RWPE2 (cell line): ENCODE measurements at regions not wholly inside any gene's neighbourhood (a gene's known extent, or its start where the extent isn't known, plus 50 kb on each side); places are given as distances from the start of the nearest gene placed in this dataset.
A peak's percentile ranks its signal among the peaks of the same experiment; 100 is the strongest.

Source experiments
- ATAC-seq: fragments of 200-7000 bp; cut with Tn5 transposase; 3 replicates; pipeline ENCODE4 v1.9.1; 2021; ENCODE audit warnings: low read depth
- DNase-seq: peaks from one replicate; pipeline ENCODE4 v3.0.0-alpha.2; 2020; ENCODE audit warnings: low spot score
- H3K27ac ChIP-seq: fragments of 450-650 bp; 2 replicates; pipeline ENCODE4 v1.5.1; 2017; ENCODE audit warnings: mild to moderate bottlenecking; ENCODE audit not compliant: poor library complexity, severe bottlenecking
- H3K27me3 ChIP-seq: fragments of 250-450 bp; sonication (Bioruptor Pico); 2 replicates; pipeline ENCODE4 v1.5.1; 2021; ENCODE audit warnings: mild to moderate bottlenecking, moderate library complexity; ENCODE audit not compliant: insufficient read depth, poor library complexity, severe bottlenecking
- H3K36me3 ChIP-seq: fragments of 250-450 bp; sonication (Bioruptor Pico); 2 replicates; pipeline ENCODE4 v1.5.1; 2020; ENCODE audit warnings: low read depth, mild to moderate bottlenecking, moderate library complexity
- H3K4me1 ChIP-seq: fragments of 250-450 bp; sonication (Bioruptor Pico); 2 replicates; pipeline ENCODE4 v1.5.1; 2021; ENCODE audit warnings: mild to moderate bottlenecking, moderate library complexity; ENCODE audit not compliant: insufficient read depth, poor library complexity, severe bottlenecking
- H3K4me3 ChIP-seq: fragments of 250-450 bp; sonication (Bioruptor Pico); 2 replicates; pipeline ENCODE4 v1.5.1; 2021; ENCODE audit warnings: mild to moderate bottlenecking, moderate library complexity; ENCODE audit not compliant: severe bottlenecking
- H3K9me3 ChIP-seq: fragments of 250-450 bp; sonication (Bioruptor Pico); 2 replicates; pipeline ENCODE4 v1.5.1; 2021; ENCODE audit warnings: mild to moderate bottlenecking, moderate library complexity; ENCODE audit not compliant: severe bottlenecking
- CTCF ChIP-seq: fragments of 450-650 bp; IDR thresholded peaks from one replicate; pipeline ENCODE4 v1.5.1; 2017; ENCODE audit warnings: mild to moderate bottlenecking, moderate library complexity; ENCODE audit not compliant: poor library complexity, severe bottlenecking

- Histone ChIP-seq H3K9me3 (no peaks in the 10 kb centered on the region), H3K4me1 (no peaks in the 10 kb centered on the region), H3K27ac (no peak overlapping the region), H3K27me3 (peaks cover 2% of the 10 kb centered on the region), H3K36me3 (no peaks in the 10 kb centered on the region), H3K4me3 (no peak overlapping the region)
- ATAC-seq (no peak), DNase-seq (no peak)
- TF ChIP-seq CTCF, result no peak
Measured at GRCh38 chr20:40894237-40894630, 134.4 kb upstream of the TOP1 start.

DNA sequence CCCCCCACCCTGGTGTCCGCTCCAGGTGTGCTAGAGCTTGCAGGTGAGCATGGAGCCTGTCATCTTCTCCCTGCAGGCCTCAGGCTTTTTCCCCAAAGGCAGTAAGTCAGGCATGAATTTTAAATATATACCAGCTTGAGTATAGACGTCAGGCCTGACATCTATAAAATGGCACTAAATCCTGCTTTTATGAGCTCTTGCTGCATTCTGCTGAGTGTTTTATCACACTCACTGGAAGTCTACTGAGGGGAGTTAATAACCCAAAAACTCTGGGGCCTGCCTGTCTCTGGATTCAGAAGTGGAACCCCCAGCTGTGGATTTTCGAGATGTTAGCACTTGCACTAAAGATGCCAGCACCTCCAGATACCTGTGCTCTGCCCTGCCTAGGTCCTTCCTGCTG, 133.4 kb upstream of the TOP1 start:
- TF ChIP-seq CTCF, result no peak
- Histone ChIP-seq H3K9me3 (no peaks in the 10 kb centered on the region), H3K4me1 (no peaks in the 10 kb centered on the region), H3K27me3 (peaks cover 2% of the 10 kb centered on the region), H3K27ac (no peak overlapping the region), H3K36me3 (no peaks in the 10 kb centered on the region), H3K4me3 (no peak overlapping the region)
- no peak for DNase-seq
- ATAC-seq, result no peak

DNA sequence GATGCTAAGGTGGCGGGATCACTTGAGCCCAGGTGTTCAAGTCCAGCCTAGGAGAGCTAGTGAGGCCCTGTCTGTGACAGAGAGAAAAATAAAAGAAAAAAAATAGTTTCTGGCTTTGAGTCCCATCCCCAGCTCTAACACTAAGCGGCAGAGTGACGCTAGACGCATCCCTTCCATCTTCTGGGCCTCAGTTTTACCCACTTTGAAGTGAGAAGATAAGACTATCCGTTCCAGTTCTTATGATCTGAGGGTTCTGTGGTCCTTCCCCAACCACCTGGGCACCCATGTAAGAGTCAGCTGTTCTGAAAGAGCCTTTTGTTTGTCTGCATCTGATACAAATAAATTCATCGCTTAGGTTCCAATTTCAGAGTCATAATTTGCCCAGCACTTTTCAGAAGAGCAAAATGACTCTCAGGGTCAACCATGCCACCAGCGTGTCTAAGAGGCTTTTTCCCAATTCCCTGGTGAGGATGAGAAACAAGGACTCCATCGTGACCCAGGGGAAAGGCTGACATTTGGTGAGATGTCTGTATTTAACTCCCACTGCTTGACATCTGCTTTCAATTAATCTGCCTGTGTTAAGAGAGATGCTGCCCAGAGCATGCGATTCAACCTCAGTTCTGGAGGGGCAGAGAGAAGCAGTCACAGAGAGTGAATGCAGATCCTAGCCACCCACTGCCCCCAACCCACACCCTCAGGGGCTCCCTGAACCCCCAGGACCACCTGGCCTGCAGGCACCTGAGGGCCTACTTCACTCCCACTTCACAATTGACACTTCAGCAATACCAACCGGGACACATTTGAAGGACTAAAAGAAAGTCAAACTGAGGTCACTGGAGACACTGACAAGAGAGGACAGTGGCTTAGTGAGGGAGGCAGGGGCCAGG, 131.6 kb upstream of the TOP1 start:
- DNase-seq (peak; percentile 68), ATAC-seq (no peak)
- H3K36me3 ChIP-seq, result no peaks in the 10 kb centered on the region
- TF ChIP-seq CTCF, result no peak
- H3K27ac ChIP-seq, result no peak overlapping the region
- no peak overlapping the region for H3K4me3 ChIP-seq
- H3K4me1 ChIP-seq, result no peaks in the 10 kb centered on the region
- H3K9me3 ChIP-seq, result no peaks in the 10 kb centered on the region
- H3K27me3 ChIP-seq, result peaks cover 2% of the 10 kb centered on the region

GRCh38 chr20:40899344-40899743, 129.3 kb upstream of the TOP1 start:
- ATAC-seq, result no peak
- TF ChIP-seq CTCF, result no peak
- H3K4me1 ChIP-seq, result no peaks in the 10 kb centered on the region
- H3K9me3 ChIP-seq, result no peaks in the 10 kb centered on the region
- no peaks in the 10 kb centered on the region for H3K36me3 ChIP-seq
- H3K4me3 ChIP-seq, result no peak overlapping the region
- no peaks in the 10 kb centered on the region for H3K27me3 ChIP-seq
- H3K27ac ChIP-seq, result no peak overlapping the region
- no peak for DNase-seq

DNA sequence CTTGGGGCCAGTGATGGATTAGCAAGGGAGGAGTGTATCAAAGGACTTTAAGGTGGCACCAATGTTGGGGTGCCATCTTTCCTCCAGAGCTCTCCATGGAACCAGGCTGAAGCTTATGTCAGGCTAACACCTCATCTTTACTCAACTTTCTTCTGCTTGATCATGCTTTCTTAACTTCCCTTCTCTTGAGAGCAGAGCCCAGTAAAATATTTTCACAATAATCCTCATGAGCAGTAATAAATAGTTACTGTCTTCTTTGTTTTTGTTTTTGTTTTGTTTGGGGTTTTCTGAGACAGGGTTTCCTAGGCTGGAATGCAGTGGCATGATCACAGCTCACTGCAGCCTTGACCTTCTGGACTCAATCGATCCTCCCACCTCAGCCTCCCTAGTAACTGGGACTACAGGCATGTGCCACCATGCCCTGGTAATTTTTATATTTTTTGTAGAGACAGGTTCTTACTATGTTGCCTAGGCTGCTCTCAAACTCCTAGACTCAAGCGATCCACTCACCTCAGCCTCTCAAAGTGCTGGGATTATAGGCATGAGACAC, 127.9 kb upstream of the TOP1 start:
- ATAC-seq (no peak), DNase-seq (no peak)
- no peak overlapping the region for H3K4me3 ChIP-seq
- H3K36me3 ChIP-seq, result no peaks in the 10 kb centered on the region
- no peak overlapping the region for H3K27ac ChIP-seq
- H3K4me1 ChIP-seq, result no peaks in the 10 kb centered on the region
- no peaks in the 10 kb centered on the region for H3K9me3 ChIP-seq
- no peak for TF ChIP-seq CTCF
- H3K27me3 ChIP-seq, result no peaks in the 10 kb centered on the region
